HuH-7 (cell line): ENCODE measurements at regions not wholly inside any gene's neighbourhood (a gene's known extent, or its start where the extent isn't known, plus 50 kb on each side); places are given as distances from the start of the nearest gene placed in this dataset.
"Not testable (repeated sequence)": the region's sequence is repeated elsewhere in the genome, so short reads cannot be mapped to it uniquely, and the experiment has no call there.

Experiments
- DNase-seq: peaks from one replicate; pipeline ENCODE4 v3.0.0; 2011; ENCODE audit warnings: low spot score

- DNase-seq = not testable (repeated sequence)
Measured at GRCh38 chr19:23535901-23536300, 140.6 kb upstream of the ZNF91 start.

DNA sequence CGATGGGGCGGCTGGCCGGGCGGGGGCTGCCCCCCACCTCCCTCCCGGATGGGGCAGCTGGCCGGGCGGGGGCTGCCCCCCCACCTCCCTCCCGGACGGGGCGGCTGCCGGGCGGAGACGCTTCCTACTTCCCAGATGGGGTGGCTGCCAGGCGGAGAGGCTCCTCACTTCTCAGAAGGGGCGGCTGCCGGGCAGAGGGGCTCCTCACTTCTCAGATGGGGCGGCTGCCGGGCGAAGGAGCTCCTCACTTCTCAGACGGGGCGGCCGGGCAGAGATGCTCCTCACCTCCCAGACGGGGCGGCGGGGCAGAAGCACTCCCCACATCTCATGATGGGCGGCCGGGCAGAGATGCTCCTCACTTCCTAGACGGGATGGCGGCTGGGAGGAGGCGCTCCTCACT lies 138.2 kb upstream of the ZNF91 start:
- not testable (repeated sequence) for DNase-seq

DNA sequence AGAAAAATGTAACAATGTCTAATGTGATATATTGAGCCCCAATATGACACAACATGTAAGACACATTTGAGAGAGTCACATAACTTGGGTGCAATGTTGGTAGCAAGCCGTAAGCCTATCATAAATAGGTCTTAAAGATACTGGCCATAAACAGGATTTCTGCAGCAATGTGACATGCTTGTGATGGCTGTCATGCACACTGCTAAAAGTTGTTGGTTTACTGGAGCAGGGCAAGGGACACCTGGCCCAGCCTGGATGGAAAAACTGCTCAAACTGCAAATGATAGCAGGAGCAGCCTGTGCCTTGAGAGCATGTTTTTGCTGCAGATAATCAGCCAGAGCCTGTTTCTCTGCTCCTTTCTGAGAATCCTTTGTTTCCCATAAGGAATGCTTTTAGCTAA lies 136.7 kb upstream of the ZNF91 start:
- DNase-seq = no peak

GRCh38 chr19:23531231-23531790 lies 136.0 kb upstream of the ZNF91 start:
- no peak for DNase-seq

DNA sequence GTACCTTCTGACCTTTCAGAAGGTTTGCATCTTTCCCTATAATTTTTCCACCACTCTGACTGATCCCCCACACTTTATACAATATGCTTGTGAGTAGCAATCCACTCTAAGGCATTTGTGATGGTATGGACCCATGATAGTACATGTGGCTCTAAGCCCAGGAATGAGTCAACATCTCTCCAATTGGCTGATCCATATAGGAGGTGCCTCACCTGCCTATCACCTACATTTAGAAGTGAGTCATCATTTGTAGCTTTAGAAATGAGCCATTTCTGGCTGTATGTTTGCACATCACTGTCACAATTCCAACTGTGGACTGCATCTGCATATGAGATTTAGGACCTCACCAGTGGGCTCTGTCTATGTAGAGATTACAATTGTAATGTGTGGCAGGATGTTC lies 133.1 kb upstream of the ZNF91 start:
- no peak for DNase-seq

GRCh38 chr19:23527797-23528196 lies 132.5 kb upstream of the ZNF91 start:
- no peak for DNase-seq

- DNase-seq = no peak
Measured at GRCh38 chr19:23526302-23526701, 131.0 kb upstream of the ZNF91 start.

GRCh38 chr19:23525276-23525852 lies 130.1 kb upstream of the ZNF91 start:
- DNase-seq = peak; percentile 47

- no peak for DNase-seq
Measured at GRCh38 chr19:23523863-23524262, 128.6 kb upstream of the ZNF91 start.

- no peak for DNase-seq
Measured at GRCh38 chr19:23522431-23522830, 127.2 kb upstream of the ZNF91 start.

GRCh38 chr19:23521471-23521870 lies 126.2 kb upstream of the ZNF91 start:
- no peak for DNase-seq

GRCh38 chr19:23520441-23520840 lies 125.2 kb upstream of the ZNF91 start:
- DNase-seq = no peak

- DNase-seq = no peak
Measured at GRCh38 chr19:23519031-23519430, 123.8 kb upstream of the ZNF91 start.

DNA sequence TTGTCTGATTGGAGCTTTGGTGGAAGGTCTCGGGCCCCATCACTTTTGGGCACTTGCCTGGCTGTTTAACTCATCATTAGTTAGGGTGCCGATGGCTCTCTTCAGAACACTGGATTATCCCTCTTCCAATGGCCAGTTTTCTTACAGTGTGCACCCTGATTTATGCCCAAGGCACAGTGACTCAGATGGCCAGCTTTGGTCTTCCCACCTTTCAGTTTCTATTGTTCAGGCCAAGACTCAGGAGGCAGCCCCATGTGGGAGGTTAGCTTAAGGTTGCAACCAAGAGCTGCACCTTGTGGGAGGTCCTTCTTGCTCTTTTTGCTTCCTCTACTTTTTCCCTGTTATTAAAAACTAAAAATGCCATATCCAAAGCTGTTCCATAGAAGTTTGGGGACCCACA lies 121.0 kb upstream of the ZNF91 start:
- no peak for DNase-seq

- DNase-seq = no peak
Measured at GRCh38 chr19:23515551-23515950, 120.3 kb upstream of the ZNF91 start.

DNA sequence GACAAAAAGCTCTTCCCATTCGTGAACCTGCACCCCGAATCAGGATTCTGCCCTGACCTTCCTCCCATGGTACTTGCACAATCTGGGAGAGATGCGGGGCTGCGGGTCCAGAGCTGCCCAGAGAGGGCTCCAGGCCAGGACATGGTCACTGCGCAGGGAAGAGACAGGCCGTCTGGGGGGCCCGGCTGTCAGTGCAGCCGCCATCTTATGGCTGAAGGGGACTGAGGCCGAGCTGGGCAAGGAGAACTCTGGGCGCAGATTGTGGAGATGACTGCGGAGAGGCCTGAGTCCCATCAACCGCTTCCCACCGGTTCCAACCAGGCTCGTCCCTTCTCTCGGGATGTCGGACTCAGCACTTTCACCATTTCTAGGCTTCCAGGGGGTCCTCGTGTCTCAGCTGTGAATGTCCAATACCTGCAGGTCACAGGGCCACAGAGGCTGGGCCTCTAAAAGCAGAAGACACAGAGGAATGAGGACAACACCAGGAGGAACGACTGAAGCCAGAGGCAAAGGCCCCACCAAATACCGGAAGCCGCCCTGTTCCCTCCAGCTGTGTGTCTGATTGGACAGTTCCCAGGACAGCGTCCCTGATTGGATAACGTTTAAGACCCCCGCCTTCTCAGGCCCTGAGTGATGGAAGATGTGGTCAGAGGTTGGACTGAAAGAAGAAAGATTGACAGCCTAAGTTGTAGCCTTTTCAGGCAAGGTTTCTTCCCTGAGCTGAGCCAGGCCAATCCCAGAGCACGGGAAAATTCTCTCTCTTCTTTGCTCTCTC lies 117.1 kb upstream of the ZNF91 start:
- DNase-seq = no peak

GRCh38 chr19:23509686-23510450 lies 114.6 kb upstream of the ZNF91 start:
- no peak for DNase-seq

DNA sequence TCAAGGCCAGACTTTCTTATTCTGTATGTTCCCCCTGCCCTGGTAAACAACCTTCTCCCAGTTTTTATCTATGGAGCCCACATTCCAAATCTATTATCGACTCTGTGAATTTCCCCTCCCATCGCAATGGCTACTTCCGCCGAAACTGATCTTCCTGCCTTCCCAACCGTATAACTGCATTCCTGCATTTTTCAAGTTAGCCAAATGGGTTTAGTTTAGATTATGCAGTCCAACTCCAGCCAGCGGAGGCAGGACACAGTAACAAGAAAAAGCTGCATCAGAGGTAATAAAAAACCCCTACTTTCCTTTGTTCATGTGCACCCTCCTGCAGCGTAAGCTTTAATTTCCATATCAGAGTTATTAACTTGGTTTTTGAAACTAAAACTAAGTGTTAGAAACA lies 112.2 kb upstream of the ZNF91 start:
- no peak for DNase-seq

GRCh38 chr19:23505738-23506137 lies 110.5 kb upstream of the ZNF91 start:
- DNase-seq = no peak

GRCh38 chr19:23482829-23483228 lies 87.6 kb upstream of the ZNF91 start:
- DNase-seq = no peak

- no peak for DNase-seq
Measured at GRCh38 chr19:23481043-23481442, 85.8 kb upstream of the ZNF91 start.

DNA sequence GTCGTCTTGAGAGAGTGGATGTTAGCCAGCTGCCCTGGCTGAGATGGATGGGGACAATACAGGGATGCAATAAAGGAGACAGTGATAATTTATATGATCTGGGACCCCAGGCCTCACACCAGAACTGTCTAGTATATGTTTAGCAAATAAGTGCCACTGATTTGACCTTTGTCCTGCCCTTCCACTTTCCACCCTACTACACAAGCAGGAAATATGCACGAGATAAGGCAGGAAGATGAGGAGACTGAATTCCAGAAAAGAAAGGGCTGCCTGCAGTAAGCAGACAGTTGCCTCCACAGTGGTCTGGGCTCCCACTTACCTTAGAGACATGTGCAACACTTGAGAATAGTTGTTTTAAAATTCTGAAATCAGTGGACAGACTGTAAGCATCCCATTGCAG lies 80.2 kb upstream of the ZNF91 start:
- no peak for DNase-seq

- DNase-seq = no peak
Measured at GRCh38 chr19:23474761-23475160, 79.5 kb upstream of the ZNF91 start.
